K562 (cell line): ENCODE measurements at regions not wholly inside any gene's neighbourhood (a gene's known extent, or its start where the extent isn't known, plus 50 kb on each side); places are given as distances from the start of the nearest gene placed in this dataset.

ENCODE experiments used
- ATAC-seq: fragments of 200-7000 bp; cut with Tn5 transposase; 3 replicates; pipeline ENCODE4 v1.9.1; 2020; ENCODE audit warnings: moderate library complexity
- BruUV-seq: library from RNA; stranded (reverse); fragments of 400-500 nt; replicated peaks from 2 replicates; lab custom pipeline; 2021; lab: Mats Ljungman, UMichigan
- CTCF ChIA-PET: fragments of 300-600 bp; formaldehyde crosslinking; extraction: SDS; loops from one replicate; lab custom pipeline; 2021; ENCODE audit warnings: low intra/inter-chr PET ratio; lab: Yijun Ruan, JAX
- POLR2A ChIA-PET: fragments of 300-600, 350-650 bp; sonication (Branson Sonifier 250); formaldehyde crosslinking; extraction: SDS; loops from one replicate; lab custom pipeline; 2021; ENCODE audit warnings: antibody characterized with exemption, inconsistent platforms; lab: Yijun Ruan, JAX
- DNase-seq, 4 experiments: peaks; one replicate each; pipeline versions ENCODE4 v3.0.0 to v3.0.0-alpha.2; 2011 to 2018; ENCODE audit warnings: low spot score in 3 of 4, mixed read lengths in 3 of 4; ENCODE audit errors: extremely low read depth in 1 of 4
- FAIRE-seq: peaks from 2 replicates; lab custom pipeline; 2011; peaks lifted over from hg19 to GRCh38; lab: Jason Lieb, UNC
- H2AFZ ChIP-seq: 2 replicates; pipeline ENCODE4 v1.6.0; 2011; ENCODE audit warnings: low read depth, low read length, control low read depth, inconsistent platforms
- H3K27ac ChIP-seq: fragments of 200-600 bp; 3 replicates; pipeline ENCODE4 v1.8.0; 2011; ENCODE audit warnings: low read depth, mild to moderate bottlenecking, control low read depth, inconsistent platforms, low read length, moderate library complexity, mixed read lengths; ENCODE audit errors: extremely low read depth
- H3K27me3 ChIP-seq, 2 experiments: fragments of 300-600 bp in 1 of 2; 2 replicates in 1 of 2; 3 replicates in 1 of 2; pipeline versions ENCODE4 v1.6.0 to v1.8.0; 2011; ENCODE audit warnings: inconsistent platforms in 2 of 2, low read length in 2 of 2, mild to moderate bottlenecking in 1 of 2, mixed read lengths in 1 of 2, moderate library complexity in 1 of 2; ENCODE audit not compliant: control insufficient read depth in 2 of 2, insufficient read depth in 2 of 2
- H3K36me3 ChIP-seq: fragments of 300-600 bp; 3 replicates; pipeline ENCODE4 v1.8.0; 2011; ENCODE audit warnings: mild to moderate bottlenecking, low read length, inconsistent platforms; ENCODE audit not compliant: control insufficient read depth, insufficient read depth
- H3K4me1 ChIP-seq, 2 experiments: fragments of 200-600 bp in 1 of 2; replicated peaks in 1 of 2; 2 replicates in 1 of 2; 3 replicates in 1 of 2; pipeline versions ENCODE4 v1.5.1 to v1.8.0; 2011; ENCODE audit warnings: inconsistent platforms in 2 of 2, low read length in 2 of 2, mild to moderate bottlenecking in 1 of 2, mixed read lengths in 1 of 2, moderate library complexity in 1 of 2; ENCODE audit not compliant: control insufficient read depth in 2 of 2, insufficient read depth in 2 of 2
- H3K4me2 ChIP-seq: 2 replicates; pipeline ENCODE4 v1.6.1; 2011; ENCODE audit warnings: low read length, control low read depth, inconsistent platforms, mixed read lengths; ENCODE audit not compliant: insufficient read depth
- H3K4me3 ChIP-seq: fragments of 200-600 bp; sonication (generic), shearing (Covaris generic); 2 replicates; pipeline ENCODE4 v1.5.1; 2016; ENCODE audit warnings: control low read depth, inconsistent platforms
- H3K79me2 ChIP-seq: fragments of 200-600 bp; 3 replicates; pipeline ENCODE4 v1.8.0; 2011; ENCODE audit warnings: low read length, inconsistent platforms; ENCODE audit not compliant: control insufficient read depth, insufficient read depth
- H3K9ac ChIP-seq, 2 experiments: 2 replicates each; pipeline versions ENCODE4 v1.6.0 to v1.6.1; 2011; ENCODE audit warnings: low read depth in 2 of 2, low read length in 2 of 2, control low read depth in 1 of 2, inconsistent platforms in 1 of 2, mild to moderate bottlenecking in 1 of 2, mixed read lengths in 1 of 2; ENCODE audit not compliant: insufficient read depth in 1 of 2
- H3K9me1 ChIP-seq: one replicate; pipeline ENCODE4 v1.6.0; 2011; ENCODE audit warnings: inconsistent platforms, mild to moderate bottlenecking, low read length, moderate library complexity; ENCODE audit not compliant: control insufficient read depth, insufficient read depth
- H3K9me3 ChIP-seq: replicated peaks from 2 replicates; pipeline ENCODE4 v1.5.1; 2011; ENCODE audit warnings: low read depth, low read length, inconsistent platforms; ENCODE audit not compliant: control insufficient read depth, insufficient read depth
- H4K20me1 ChIP-seq: replicated peaks from 2 replicates; pipeline ENCODE4 v1.6.1; 2011; ENCODE audit warnings: low read length, inconsistent platforms, mixed read lengths; ENCODE audit not compliant: control insufficient read depth, insufficient read depth
- COPS2 ChIP-seq: fragments of 450-650 bp; conservative IDR thresholded peaks from 2 replicates; pipeline ENCODE4 v1.6.1; 2016; ENCODE audit warnings: mild to moderate bottlenecking, moderate library complexity
- EZH2 ChIP-seq: IDR thresholded peaks from 2 replicates; pipeline ENCODE4 v1.6.1; 2012; ENCODE audit warnings: low read depth, mild to moderate bottlenecking, inconsistent platforms, low read length, borderline replicate concordance
- ILF3 ChIP-seq: fragments of 450-650 bp; IDR thresholded peaks from 2 replicates; pipeline ENCODE4 v1.6.1; 2018; ENCODE audit warnings: antibody characterized with exemption, mild to moderate bottlenecking, moderate library complexity, borderline replicate concordance
- JUNB ChIP-seq: fragments of 450-650 bp; formaldehyde crosslinking; conservative IDR thresholded peaks from 2 replicates; pipeline ENCODE4 v1.4.0; 2020; ENCODE audit warnings: mild to moderate bottlenecking
- KLF13 ChIP-seq: fragments of 450-650 bp; IDR thresholded peaks from 2 replicates; pipeline ENCODE4 v1.6.1; 2016; ENCODE audit warnings: missing genetic modification characterization, low read depth, mild to moderate bottlenecking, missing compliant biosample characterization, moderate library complexity, borderline replicate concordance
- LCOR ChIP-seq: sonication (generic); formaldehyde crosslinking; IDR thresholded peaks from 2 replicates; pipeline ENCODE4 v1.8.0; 2022; ENCODE audit warnings: mild to moderate bottlenecking, missing genetic modification reagents
- NELFE ChIP-seq: IDR thresholded peaks from 2 replicates; pipeline ENCODE4 v1.6.1; 2011; ENCODE audit warnings: mild to moderate bottlenecking; ENCODE audit not compliant: insufficient read depth, insufficient read length
- NFIC ChIP-seq: fragments of 450-650 bp; IDR thresholded peaks from 2 replicates; pipeline ENCODE4 v1.6.1; 2017; ENCODE audit warnings: mild to moderate bottlenecking, inconsistent platforms
- RAD21 ChIP-seq, 2 experiments: fragments of 250-450 bp in 1 of 2; fragments of 450-650 bp in 1 of 2; sonication (Bioruptor Pico) in 1 of 2; formaldehyde crosslinking in 1 of 2; IDR thresholded peaks in 1 of 2; conservative IDR thresholded peaks in 1 of 2; 2 replicates each; pipeline versions ENCODE4 v1.4.0 to v1.8.0; 2020 to 2022; ENCODE audit warnings: mild to moderate bottlenecking in 2 of 2, moderate library complexity in 1 of 2
- TAF9B ChIP-seq: fragments of 450-650 bp; IDR thresholded peaks from 2 replicates; pipeline ENCODE4 v1.6.1; 2018; ENCODE audit warnings: mild to moderate bottlenecking; ENCODE audit not compliant: partially characterized antibody
- TEAD2 ChIP-seq: fragments of 450-650 bp; IDR thresholded peaks from 2 replicates; pipeline ENCODE4 v1.6.1; 2016; ENCODE audit warnings: missing genetic modification characterization, control low read depth, missing compliant biosample characterization
- ZFP1 ChIP-seq: fragments of 450-650 bp; formaldehyde crosslinking; IDR thresholded peaks from 2 replicates; pipeline ENCODE4 v1.4.0; 2020; ENCODE audit warnings: mild to moderate bottlenecking, mixed read lengths
- ZNF146 ChIP-seq: IDR thresholded peaks from one replicate; pipeline ENCODE4 v1.6.1; 2018; ENCODE audit warnings: missing compliant biosample characterization; ENCODE audit not compliant: unreplicated experiment
- ZNF408 ChIP-seq: fragments of 250-450 bp; sonication (Bioruptor Pico); IDR thresholded peaks from 2 replicates; pipeline ENCODE4 v1.4.0; 2020; ENCODE audit warnings: low read depth, mild to moderate bottlenecking, moderate library complexity
- ZNF785 ChIP-seq: fragments of 250-450 bp; sonication (Bioruptor Pico); IDR thresholded peaks from 2 replicates; pipeline ENCODE4 v1.4.0; 2020; ENCODE audit warnings: mild to moderate bottlenecking
- WGBS: fragments of 100-300 bp; shearing (Covaris generic); methylation state at CpG from one replicate; pipeline ENCODE4 v1.1.6; 2016; ENCODE audit warnings: low coverage, mixed read lengths; ENCODE audit not compliant: insufficient coverage; ENCODE audit errors: missing lambda C conversion rate; 5-methylcytosine and 5-hydroxymethylcytosine counted together
- in situ Hi-C: fragments of 300-500 bp; cut with MboI; formaldehyde crosslinking; loops from 4 replicates; pipeline ENCODE4 v1.15.0; 2018; ENCODE audit warnings: inconsistent platforms, mixed read lengths
- intact Hi-C: fragments of 100-400 bp; cut with micrococcal nuclease; formaldehyde crosslinking; loops from 2 replicates; pipeline ENCODE4 v1.14.2; 2022

GRCh38 chr11:29782447-29782846 lies 234.4 kb downstream of the KCNA4 start (continued):
- no peak for TF ChIP-seq LCOR (CRISPR knock-in tag)
- no peak for TF ChIP-seq NELFE
- no peak for TF ChIP-seq COPS2
- no peak for TF ChIP-seq ILF3

GRCh38 chr11:29781268-29781667 lies 235.6 kb downstream of the KCNA4 start:
- no TSS peak for BruUV-seq
- Histone ChIP-seq H3K4me3 (no peak overlapping the region), H3K27ac (no peak overlapping the region), H3K9ac (no peak overlapping the region), H3K4me2 (no peak overlapping the region), H3K27me3 (no peaks in the 10 kb centered on the region), H3K9me1 (no peaks in the 10 kb centered on the region), H3K79me2 (no peaks in the 10 kb centered on the region), H4K20me1 (no peaks in the 10 kb centered on the region), H3K9me3 (no peaks in the 10 kb centered on the region), H3K4me1 (no peaks in the 10 kb centered on the region), H3K36me3 (no peaks in the 10 kb centered on the region), H2AFZ (no peak overlapping the region)
- WGBS = 0% methylated on average over 1 of the region's 1 CpG
- ATAC-seq = no peak
- in situ Hi-C loops (no loop called here), intact Hi-C loops (no loop called here)
- POLR2A ChIA-PET = no interaction called here
- TF ChIP-seq TEAD2 (tag) (no peak), ZFP1 (CRISPR knock-in tag) (no peak), RAD21 (CRISPR knock-in tag; conservative IDR thresholded peaks at IDR 0.05 in 1 of 2, IDR thresholded peaks at IDR 0.05 in 1 of 2) (no peak), ZNF146 (CRISPR knock-in tag) (no peak), KLF13 (tag) (no peak), TAF9B (no peak), ZNF408 (CRISPR knock-in tag) (no peak), NFIC (no peak), ILF3 (no peak), JUNB (CRISPR knock-in tag) (no peak), ZNF785 (no peak), EZH2 (no peak)
- FAIRE-seq = no peak
- CTCF ChIA-PET = no interaction called here
- no peak for DNase-seq
